SK-N-SH (cell line): ENCODE measurements at regions not wholly inside any gene's neighbourhood (a gene's known extent, or its start where the extent isn't known, plus 50 kb on each side); places are given as distances from the start of the nearest gene placed in this dataset.

ENCODE experiments used
- CTCF ChIA-PET: fragments of 300-600, 350-600 bp; formaldehyde crosslinking; extraction: SDS; loops from one replicate; lab custom pipeline; 2021; lab: Yijun Ruan, JAX
- POLR2A ChIA-PET: fragments of 350-600 bp; sonication (Branson Sonifier 250); formaldehyde crosslinking; extraction: SDS; loops from one replicate; lab custom pipeline; 2020; ENCODE audit warnings: antibody characterized with exemption, inconsistent platforms; lab: Yijun Ruan, JAX
- DNase-seq: peaks from one replicate; pipeline ENCODE4 v3.0.0; 2012
- H2AFZ ChIP-seq: fragments of 200-600 bp; sonication (generic); 2 replicates; pipeline ENCODE4 v1.8.1; 2016; ENCODE audit warnings: antibody characterized with exemption, mild to moderate bottlenecking, low read depth
- H3F3A ChIP-seq: fragments of 200-600 bp; sonication (generic); replicated peaks from 2 replicates; pipeline ENCODE3; 2016; ENCODE audit warnings: antibody characterized with exemption, mild to moderate bottlenecking; ENCODE audit not compliant: insufficient read depth
- H3K27ac ChIP-seq, 2 experiments: fragments of 200-500 bp in 1 of 2; fragments of 200-600 bp in 1 of 2; sonication (Bioruptor generic) in 1 of 2; sonication (generic), shearing (Covaris generic) in 1 of 2; 2 replicates each; pipeline versions ENCODE4 v1.5.1 to v1.6.1; 2014 to 2016; ENCODE audit warnings: low read depth in 2 of 2, inconsistent platforms in 1 of 2, low read length in 1 of 2, mild to moderate bottlenecking in 1 of 2, mixed read lengths in 1 of 2
- H3K27me3 ChIP-seq: fragments of 200-600 bp; sonication (generic), shearing (Covaris generic); 2 replicates; pipeline ENCODE4 v1.6.1; 2016; ENCODE audit warnings: mixed run types; ENCODE audit not compliant: insufficient read depth
- H3K36me3 ChIP-seq, 2 experiments: fragments of 200-500 bp in 1 of 2; fragments of 200-600 bp in 1 of 2; sonication (Bioruptor generic) in 1 of 2; sonication (generic) in 1 of 2; replicated peaks in 1 of 2; 2 replicates each; pipeline versions ENCODE3 to v1.5.1; 2014 to 2016; ENCODE audit warnings: low read length in 1 of 2, mild to moderate bottlenecking in 1 of 2; ENCODE audit not compliant: insufficient read depth in 2 of 2, control insufficient read depth in 1 of 2
- H3K4me1 ChIP-seq, 2 experiments: fragments of 200-500 bp in 1 of 2; fragments of 200-600 bp in 1 of 2; sonication (Bioruptor generic) in 1 of 2; sonication (generic), shearing (Covaris generic) in 1 of 2; 2 replicates each; pipeline versions ENCODE4 v1.5.1 to v1.6.1; 2014 to 2016; ENCODE audit warnings: low read depth in 1 of 2, low read length in 1 of 2, mixed run types in 1 of 2; ENCODE audit not compliant: insufficient read depth in 2 of 2, control insufficient read depth in 1 of 2
- H3K4me2 ChIP-seq: fragments of 200-600 bp; sonication (generic), shearing (Covaris generic); 2 replicates; pipeline ENCODE4 v1.6.1; 2017; ENCODE audit warnings: mixed run types
- H3K4me3 ChIP-seq, 2 experiments: fragments of 200-500 bp in 1 of 2; fragments of 200-600 bp in 1 of 2; sonication (Bioruptor generic) in 1 of 2; sonication (generic), shearing (Covaris generic) in 1 of 2; 2 replicates each; pipeline versions ENCODE4 v1.5.1 to v1.8.1; 2014 to 2016; ENCODE audit warnings: low read depth in 2 of 2, inconsistent platforms in 1 of 2, low read length in 1 of 2, mild to moderate bottlenecking in 1 of 2, mixed read lengths in 1 of 2, moderate library complexity in 1 of 2
- H3K79me2 ChIP-seq: fragments of 200-600 bp; sonication (generic); 2 replicates; pipeline ENCODE4 v1.8.1; 2017; ENCODE audit warnings: mild to moderate bottlenecking; ENCODE audit not compliant: insufficient read depth
- H3K9ac ChIP-seq: fragments of 200-600 bp; sonication (generic); 2 replicates; pipeline ENCODE4 v1.6.1; 2017; ENCODE audit warnings: mixed run types
- H3K9me2 ChIP-seq: fragments of 200-600 bp; sonication (generic); 2 replicates; pipeline ENCODE4 v1.6.1; 2017; ENCODE audit warnings: mixed run types
- H3K9me3 ChIP-seq: fragments of 200-600 bp; sonication (generic); 2 replicates; pipeline ENCODE4 v1.6.1; 2017; ENCODE audit warnings: mixed run types, mild to moderate bottlenecking, moderate library complexity
- H4K20me1 ChIP-seq: fragments of 200-600 bp; sonication (generic); 2 replicates; pipeline ENCODE4 v1.6.1; 2017; ENCODE audit warnings: mild to moderate bottlenecking, mixed run types; ENCODE audit not compliant: insufficient read depth
- CHD2 ChIP-seq: fragments of 150-350 bp; IDR thresholded peaks from 2 replicates; pipeline ENCODE4 v1.6.1; 2018; ENCODE audit warnings: low read length; ENCODE audit not compliant: partially characterized antibody
- CTCF ChIP-seq: fragments of 200-600 bp; sonication (generic); IDR thresholded peaks from 2 replicates; pipeline ENCODE4 v1.6.1; 2017; ENCODE audit warnings: antibody characterized with exemption, mild to moderate bottlenecking, moderate library complexity
- ELF1 ChIP-seq: IDR thresholded peaks from 2 replicates; pipeline ENCODE4 v1.4.0; 2012
- EP300 ChIP-seq, 2 experiments: IDR thresholded peaks; 2 replicates each; pipeline versions ENCODE4 v1.4.0 to v1.6.1; 2012; ENCODE audit warnings: borderline replicate concordance in 1 of 2, low read depth in 1 of 2, low read length in 1 of 2
- FOSL2 ChIP-seq: IDR thresholded peaks from 2 replicates; pipeline ENCODE4 v1.4.0; 2012; ENCODE audit warnings: low read depth, mild to moderate bottlenecking, moderate library complexity, borderline replicate concordance
- FOXJ3 ChIP-seq: sonication (generic); formaldehyde crosslinking; IDR thresholded peaks from 2 replicates; pipeline ENCODE4 v1.5.1; 2020; ENCODE audit warnings: mild to moderate bottlenecking, missing genetic modification reagents
- FOXM1 ChIP-seq: IDR thresholded peaks from 2 replicates; pipeline ENCODE4 v1.4.0; 2012; ENCODE audit warnings: low read depth, mild to moderate bottlenecking
- GABPA ChIP-seq: IDR thresholded peaks from 2 replicates; pipeline ENCODE4 v1.4.0; 2012; ENCODE audit warnings: low read depth, mild to moderate bottlenecking
- GATA2 ChIP-seq: sonication (generic); formaldehyde crosslinking; IDR thresholded peaks from 2 replicates; pipeline ENCODE4 v1.5.0; 2020; ENCODE audit warnings: mild to moderate bottlenecking, missing genetic modification reagents
- NFIC ChIP-seq: IDR thresholded peaks from 2 replicates; pipeline ENCODE4 v1.4.0; 2012; ENCODE audit warnings: borderline replicate concordance
- POLR2AphosphoS5 ChIP-seq: IDR thresholded peaks from 2 replicates; pipeline ENCODE4 v1.6.1; 2012; ENCODE audit warnings: low read depth, low read length
- RAD21 ChIP-seq: IDR thresholded peaks from 2 replicates; pipeline ENCODE4 v1.6.1; 2012; ENCODE audit warnings: mild to moderate bottlenecking, low read length
- RCOR1 ChIP-seq: fragments of 150-350 bp; IDR thresholded peaks from 2 replicates; pipeline ENCODE4 v1.6.1; 2017; ENCODE audit warnings: antibody characterized with exemption, low read length
- REST ChIP-seq: IDR thresholded peaks from 2 replicates; pipeline ENCODE4 v1.6.1; 2012; ENCODE audit warnings: mild to moderate bottlenecking, low read depth, low read length, moderate library complexity
- RFX5 ChIP-seq: IDR thresholded peaks from 2 replicates; pipeline ENCODE4 v1.6.1; 2012; ENCODE audit warnings: mild to moderate bottlenecking, improper control_type of control experiment, low read length
- RXRA ChIP-seq: IDR thresholded peaks from 2 replicates; pipeline ENCODE4 v1.4.0; 2012; ENCODE audit warnings: low read depth, mild to moderate bottlenecking, borderline replicate concordance
- SIN3A ChIP-seq: IDR thresholded peaks from 2 replicates; pipeline ENCODE4 v1.6.1; 2012; ENCODE audit warnings: low read depth, mild to moderate bottlenecking, low read length, moderate library complexity, borderline replicate concordance
- SMC3 ChIP-seq: IDR thresholded peaks from 2 replicates; pipeline ENCODE4 v1.6.1; 2012; ENCODE audit warnings: low read depth, low read length, improper control_type of control experiment
- TAF1 ChIP-seq: IDR thresholded peaks from 2 replicates; pipeline ENCODE4 v1.6.1; 2012; ENCODE audit warnings: low read depth, mild to moderate bottlenecking, low read length, moderate library complexity, borderline replicate concordance
- TEAD4 ChIP-seq: IDR thresholded peaks from 2 replicates; pipeline ENCODE4 v1.4.0; 2012; ENCODE audit warnings: mild to moderate bottlenecking, borderline replicate concordance; ENCODE audit not compliant: insufficient read depth
- USF2 ChIP-seq: fragments of 150-350 bp; IDR thresholded peaks from 2 replicates; pipeline ENCODE4 v1.6.1; 2017; ENCODE audit warnings: antibody characterized with exemption, low read length, low read depth, borderline replicate concordance
- WGBS: methylation state at CpG from one replicate; pipeline ENCODE4 v1.1.6; 2017; ENCODE audit warnings: low lambda C conversion rate; 5-methylcytosine and 5-hydroxymethylcytosine counted together
- TF ChIP-seq, protein P1 (sequence below): fragments of 150-350 bp; IDR thresholded peaks from 2 replicates; pipeline ENCODE4 v1.6.1; 2016; ENCODE audit warnings: mild to moderate bottlenecking, low read depth, low read length

DNA sequence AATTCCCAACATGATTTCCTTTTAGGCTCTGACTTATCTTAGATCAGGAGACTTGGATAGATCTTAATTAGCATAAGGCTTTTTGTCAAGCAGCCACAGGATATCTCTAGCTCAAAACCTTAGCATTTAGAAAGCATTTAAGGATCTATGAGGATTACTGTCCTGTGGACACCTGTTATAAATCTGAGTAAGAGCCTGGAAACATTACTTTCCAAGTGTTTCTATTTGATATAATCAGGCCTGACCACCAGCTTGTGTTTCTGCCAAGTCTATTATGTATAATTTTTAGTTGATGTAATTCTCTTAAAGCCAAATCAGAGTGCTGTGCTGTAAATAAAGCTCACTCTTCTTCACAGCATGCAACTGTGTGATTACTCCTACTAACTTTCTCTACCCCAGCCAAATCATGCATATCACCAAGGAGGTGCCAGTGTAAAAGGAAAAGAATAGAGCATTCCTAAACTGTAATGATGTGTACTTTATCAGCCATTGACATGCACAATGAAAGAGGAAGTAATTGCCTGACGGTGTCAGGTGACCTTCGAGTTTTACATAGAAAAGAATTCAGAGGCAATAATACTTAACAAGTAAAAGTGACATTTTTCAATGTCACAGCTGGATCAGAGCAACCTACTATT is 309.9 kb upstream of the PRMT6 start:
- 0 out of 2 replicates have a peak, but pooled peaks have one; percentile 27 for TF ChIP-seq RAD21
- TF ChIP-seq POLR2AphosphoS5 = no peak
- TF ChIP-seq USF2 = no peak
- TF ChIP-seq SIN3A = no peak
- no peak for TF ChIP-seq NFIC
- no peak for TF ChIP-seq CTCF
- peak in 1 of 2 experiments; percentile 76; a peak in 2 of 4 replicates for TF ChIP-seq EP300 (IDR thresholded peaks at IDR 0.05; ENCODE audit: borderline replicate concordance in 1 of 2, low read depth in 1 of 2, low read length in 1 of 2)
- peak; percentile 57 for TF ChIP-seq GATA2 (CRISPR knock-in tag)
- no peak for TF ChIP-seq TEAD4
- TF ChIP-seq FOSL2 = no peak
- no peak for TF ChIP-seq RXRA
- TF ChIP-seq CHD2 = peak; percentile 15
- TF ChIP-seq FOXM1 = no peak
- TF ChIP-seq FOXJ3 = 0 out of 2 replicates have a peak, but pooled peaks have one; percentile 20
- no peak for TF ChIP-seq GABPA
- no peak for TF ChIP-seq TAF1
- TF ChIP-seq RCOR1 = peak; percentile 51; the same call in 1 of the 2 replicates
- no peak for TF ChIP-seq REST
- no peak for TF ChIP-seq ELF1
- TF ChIP-seq RFX5 = no peak
- no peak for TF ChIP-seq SMC3
- TF ChIP-seq, protein P1, sequence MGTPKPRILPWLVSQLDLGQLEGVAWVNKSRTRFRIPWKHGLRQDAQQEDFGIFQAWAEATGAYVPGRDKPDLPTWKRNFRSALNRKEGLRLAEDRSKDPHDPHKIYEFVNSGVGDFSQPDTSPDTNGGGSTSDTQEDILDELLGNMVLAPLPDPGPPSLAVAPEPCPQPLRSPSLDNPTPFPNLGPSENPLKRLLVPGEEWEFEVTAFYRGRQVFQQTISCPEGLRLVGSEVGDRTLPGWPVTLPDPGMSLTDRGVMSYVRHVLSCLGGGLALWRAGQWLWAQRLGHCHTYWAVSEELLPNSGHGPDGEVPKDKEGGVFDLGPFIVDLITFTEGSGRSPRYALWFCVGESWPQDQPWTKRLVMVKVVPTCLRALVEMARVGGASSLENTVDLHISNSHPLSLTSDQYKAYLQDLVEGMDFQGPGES = no peak
- Histone ChIP-seq H3K27ac (peak overlapping the region in 1 of 2 experiments; percentile 62; a peak in 1 of 4 replicates), H2AFZ (no peak overlapping the region), H3K27me3 (no peaks in the 10 kb centered on the region), H4K20me1 (no peaks in the 10 kb centered on the region), H3K9me3 (no peaks in the 10 kb centered on the region), H3K4me2 (no peak overlapping the region), H3F3A (no peaks in the 10 kb centered on the region), H3K36me3 (no peaks in the 10 kb centered on the region), H3K79me2 (no peaks in the 10 kb centered on the region), H3K4me1 (peaks cover 0 to 3% of the 10 kb centered on the region in 2 experiments; a peak in 3 of 4 replicates), H3K9ac (no peak overlapping the region), H3K9me2 (no peaks in the 10 kb centered on the region), H3K4me3 (no peak overlapping the region)
- ChIA-PET CTCF (interaction anchor here (1.0 kb wide), 1 partner anchor 1002 kb away, joined by 3 read pairs; no protein-coding TSS in a partner anchor), POLR2A (no interaction called here)
- WGBS = 16% methylated on average over 2 of the region's 2 CpGs
- DNase-seq = peak; percentile 23
